ENCODE measurements at regions not wholly inside any gene's neighbourhood (a gene's known extent, or its start where the extent isn't known, plus 50 kb on each side); places are given as distances from the start of the nearest gene placed in this dataset.

DNA sequence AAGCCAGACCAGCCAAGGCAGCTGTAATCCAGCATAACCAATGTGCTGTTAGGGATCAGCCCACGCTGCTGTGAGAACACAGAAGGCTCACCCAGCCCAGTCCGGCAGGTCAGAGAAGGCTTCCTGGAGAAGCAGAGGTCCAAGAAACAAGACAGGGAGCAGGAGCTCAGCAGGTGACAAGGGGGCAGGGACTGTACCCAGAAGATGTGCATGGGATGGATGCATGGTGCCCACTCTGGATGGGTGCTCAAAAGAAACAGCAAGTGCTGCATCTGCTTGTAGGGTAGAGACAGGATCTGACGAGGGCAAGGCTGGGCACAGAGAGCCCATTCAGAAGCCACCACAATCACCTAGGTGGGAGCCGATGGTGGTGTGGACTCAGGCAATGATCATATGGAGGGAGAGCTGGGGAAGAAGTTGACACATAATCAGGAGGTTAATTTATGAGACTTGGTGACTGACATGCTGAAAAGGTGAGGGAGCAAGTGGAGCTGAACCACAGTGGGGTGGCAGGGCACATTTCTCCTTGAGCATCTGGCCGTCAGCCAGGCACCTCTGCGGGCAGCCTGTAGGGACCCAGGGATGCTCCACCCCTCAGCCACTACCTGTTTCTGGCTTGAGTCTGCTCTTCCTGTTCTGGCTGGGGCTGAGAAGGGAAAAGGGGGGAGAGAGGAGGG, 102.3 kb upstream of the DRD2 start:
- no peak overlapping the region for H3K4me3 ChIP-seq (replicated peaks; ENCODE audit: low read depth, low read length)
- TF ChIP-seq, protein P1, sequence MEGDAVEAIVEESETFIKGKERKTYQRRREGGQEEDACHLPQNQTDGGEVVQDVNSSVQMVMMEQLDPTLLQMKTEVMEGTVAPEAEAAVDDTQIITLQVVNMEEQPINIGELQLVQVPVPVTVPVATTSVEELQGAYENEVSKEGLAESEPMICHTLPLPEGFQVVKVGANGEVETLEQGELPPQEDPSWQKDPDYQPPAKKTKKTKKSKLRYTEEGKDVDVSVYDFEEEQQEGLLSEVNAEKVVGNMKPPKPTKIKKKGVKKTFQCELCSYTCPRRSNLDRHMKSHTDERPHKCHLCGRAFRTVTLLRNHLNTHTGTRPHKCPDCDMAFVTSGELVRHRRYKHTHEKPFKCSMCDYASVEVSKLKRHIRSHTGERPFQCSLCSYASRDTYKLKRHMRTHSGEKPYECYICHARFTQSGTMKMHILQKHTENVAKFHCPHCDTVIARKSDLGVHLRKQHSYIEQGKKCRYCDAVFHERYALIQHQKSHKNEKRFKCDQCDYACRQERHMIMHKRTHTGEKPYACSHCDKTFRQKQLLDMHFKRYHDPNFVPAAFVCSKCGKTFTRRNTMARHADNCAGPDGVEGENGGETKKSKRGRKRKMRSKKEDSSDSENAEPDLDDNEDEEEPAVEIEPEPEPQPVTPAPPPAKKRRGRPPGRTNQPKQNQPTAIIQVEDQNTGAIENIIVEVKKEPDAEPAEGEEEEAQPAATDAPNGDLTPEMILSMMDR (IDR thresholded peaks at IDR 0.05; ENCODE audit: low read length, missing control alignments) = no peak
- no peak for DNase-seq (ENCODE audit: low read depth)

DNA sequence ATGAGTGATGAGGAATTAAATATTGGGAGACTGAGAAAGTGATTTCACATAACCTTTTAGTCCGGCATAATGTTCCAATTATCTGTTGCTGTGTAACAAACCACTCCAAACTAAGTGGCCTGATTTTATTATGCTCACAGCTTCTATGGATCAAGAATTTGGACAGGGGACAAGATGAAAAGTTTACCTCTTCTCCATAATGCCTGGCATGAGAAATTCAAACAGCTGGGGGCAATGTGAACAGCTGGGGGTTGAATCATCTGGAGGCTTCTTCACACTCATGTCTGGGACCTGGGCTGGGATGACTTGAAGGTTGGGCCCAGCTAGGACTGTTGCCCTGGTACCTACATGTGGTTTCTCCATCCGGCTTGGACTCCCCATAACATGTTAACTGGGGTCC, 99.4 kb upstream of the DRD2 start:
- DNase-seq (ENCODE audit: low read depth) = no peak
- H3K4me3 ChIP-seq (replicated peaks; ENCODE audit: low read depth, low read length) = no peak overlapping the region
- TF ChIP-seq, protein P1 (IDR thresholded peaks at IDR 0.05; ENCODE audit: low read length, missing control alignments) = no peak

DNA sequence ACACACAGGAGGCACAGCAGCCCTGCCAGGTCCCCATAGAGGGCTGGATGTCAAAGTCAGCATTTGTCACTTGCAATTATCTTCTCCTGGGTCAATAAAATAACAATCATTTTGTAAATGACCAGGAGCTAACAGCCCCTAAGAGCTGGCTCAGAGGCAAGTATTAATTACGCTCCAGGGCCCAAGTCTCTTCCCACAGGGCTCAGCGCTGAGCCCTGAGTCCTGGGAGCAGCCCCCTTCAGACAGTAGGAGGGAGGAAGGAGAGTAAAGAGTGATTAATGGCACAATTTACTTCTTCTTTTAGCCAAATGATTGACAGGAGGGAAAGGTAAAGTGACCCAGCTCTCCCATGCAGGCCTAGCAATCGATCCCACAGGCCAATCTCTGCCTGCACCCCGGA, 99.0 kb upstream of the DRD2 start:
- DNase-seq (ENCODE audit: low read depth) = no peak
- H3K4me3 ChIP-seq (replicated peaks; ENCODE audit: low read depth, low read length) = no peak overlapping the region
- TF ChIP-seq, protein P1 (IDR thresholded peaks at IDR 0.05; ENCODE audit: low read length, missing control alignments) = no peak

DNA sequence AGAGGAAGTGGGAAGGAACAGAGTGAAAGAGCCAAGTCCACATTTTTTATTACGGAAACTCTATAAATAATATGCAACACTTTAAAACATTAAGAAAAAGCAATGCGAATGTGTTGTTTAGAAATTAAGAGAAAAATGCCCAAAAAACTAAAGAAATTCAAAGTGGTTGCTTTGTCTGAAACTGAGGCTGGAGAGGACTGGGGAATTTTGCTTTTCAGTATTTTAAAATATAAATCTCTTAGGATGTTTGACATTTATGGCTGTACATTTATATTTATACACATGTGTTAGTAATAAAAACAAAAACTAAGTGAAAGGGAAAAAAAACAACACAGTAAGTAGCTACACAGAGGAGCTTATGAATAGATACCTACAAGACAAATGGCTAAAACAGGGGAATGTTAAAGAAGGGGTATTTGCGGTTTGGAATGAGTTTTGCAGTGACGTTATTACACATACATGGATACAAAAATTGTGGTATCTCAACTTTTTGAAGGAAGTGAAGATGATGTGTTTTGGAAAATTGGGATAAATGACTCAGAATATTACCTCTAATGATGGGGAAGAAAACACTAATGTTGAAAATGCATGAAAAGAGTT, 97.0 kb upstream of the DRD2 start:
- no peak for DNase-seq (ENCODE audit: low read depth)
- TF ChIP-seq, protein P1 (IDR thresholded peaks at IDR 0.05; ENCODE audit: low read length, missing control alignments) = no peak
- no peak overlapping the region for H3K4me3 ChIP-seq (replicated peaks; ENCODE audit: low read depth, low read length)

DNA sequence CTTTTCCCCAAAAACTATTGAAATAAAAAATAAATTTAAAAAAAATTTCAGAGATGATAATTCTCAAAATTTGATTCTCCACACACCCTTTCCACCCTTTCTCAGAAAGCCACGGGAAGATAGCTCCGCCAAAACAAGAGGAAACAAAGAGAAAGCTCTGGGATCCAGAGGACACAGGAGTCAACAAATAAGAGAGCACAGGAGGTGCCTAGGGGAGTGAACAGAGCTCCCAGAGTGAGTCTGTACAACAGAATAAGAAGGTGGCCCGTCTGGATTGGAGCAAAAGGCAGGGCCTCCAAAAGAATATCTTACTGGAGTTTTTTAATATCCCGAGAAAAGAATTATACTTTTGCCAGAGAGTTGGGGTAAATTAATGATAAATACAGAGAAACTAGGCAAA, 96.3 kb upstream of the DRD2 start:
- no peak for DNase-seq (ENCODE audit: low read depth)
- no peak overlapping the region for H3K4me3 ChIP-seq (replicated peaks; ENCODE audit: low read depth, low read length)
- TF ChIP-seq, protein P1 (IDR thresholded peaks at IDR 0.05; ENCODE audit: low read length, missing control alignments) = no peak

DNA sequence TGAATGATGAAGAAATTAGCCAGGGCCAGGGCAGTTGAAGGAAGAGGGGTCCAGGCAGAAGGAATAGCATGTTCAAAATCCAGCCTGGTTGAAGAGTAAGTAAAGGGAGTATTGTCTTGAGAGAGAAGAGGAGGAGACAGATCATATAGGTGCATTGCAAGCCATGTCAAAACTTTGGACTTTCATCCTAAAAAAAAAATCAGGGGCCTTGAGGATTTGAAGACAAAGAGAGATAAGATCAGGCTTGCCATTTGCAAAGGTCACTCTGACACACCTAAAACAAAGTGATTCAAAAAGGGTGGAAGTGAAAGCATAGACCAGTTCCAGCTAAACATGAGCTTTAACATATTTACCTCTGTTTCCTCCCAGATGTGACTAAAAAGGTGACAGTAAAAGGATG, 95.7 kb upstream of the DRD2 start:
- DNase-seq (ENCODE audit: low read depth) = no peak
- H3K4me3 ChIP-seq (replicated peaks; ENCODE audit: low read depth, low read length) = no peak overlapping the region
- TF ChIP-seq, protein P1 (IDR thresholded peaks at IDR 0.05; ENCODE audit: low read length, missing control alignments) = no peak

DNA sequence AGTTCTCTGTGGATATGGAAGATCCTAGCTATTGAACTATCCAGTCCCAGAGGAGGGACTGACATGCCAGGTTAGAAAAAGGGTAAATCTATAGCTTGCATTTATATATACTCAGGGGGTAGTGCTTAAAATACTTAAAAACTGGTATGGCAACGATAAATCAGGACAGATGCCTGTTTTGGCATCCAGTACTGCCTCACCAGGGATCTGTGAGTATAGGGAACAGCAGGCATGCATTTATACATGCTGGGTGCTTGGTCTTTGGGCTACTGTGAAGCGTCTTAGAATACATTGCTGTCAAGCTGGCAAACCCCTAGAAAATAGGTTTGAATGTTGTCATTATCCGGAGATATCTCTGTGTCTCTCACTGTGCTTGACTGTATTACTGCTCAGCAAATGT, 94.2 kb upstream of the DRD2 start:
- no peak for DNase-seq (ENCODE audit: low read depth)
- TF ChIP-seq, protein P1 (IDR thresholded peaks at IDR 0.05; ENCODE audit: low read length, missing control alignments) = no peak
- no peak overlapping the region for H3K4me3 ChIP-seq (replicated peaks; ENCODE audit: low read depth, low read length)

All from fibroblast of pulmonary artery (primary cell).